ENCODE measurements at regions not wholly inside any gene's neighbourhood (a gene's known extent, or its start where the extent isn't known, plus 50 kb on each side); places are given as distances from the start of the nearest gene placed in this dataset.
"Not testable (repeated sequence)": the region's sequence is repeated elsewhere in the genome, so short reads cannot be mapped to it uniquely, and the experiment has no call there.

DNA sequence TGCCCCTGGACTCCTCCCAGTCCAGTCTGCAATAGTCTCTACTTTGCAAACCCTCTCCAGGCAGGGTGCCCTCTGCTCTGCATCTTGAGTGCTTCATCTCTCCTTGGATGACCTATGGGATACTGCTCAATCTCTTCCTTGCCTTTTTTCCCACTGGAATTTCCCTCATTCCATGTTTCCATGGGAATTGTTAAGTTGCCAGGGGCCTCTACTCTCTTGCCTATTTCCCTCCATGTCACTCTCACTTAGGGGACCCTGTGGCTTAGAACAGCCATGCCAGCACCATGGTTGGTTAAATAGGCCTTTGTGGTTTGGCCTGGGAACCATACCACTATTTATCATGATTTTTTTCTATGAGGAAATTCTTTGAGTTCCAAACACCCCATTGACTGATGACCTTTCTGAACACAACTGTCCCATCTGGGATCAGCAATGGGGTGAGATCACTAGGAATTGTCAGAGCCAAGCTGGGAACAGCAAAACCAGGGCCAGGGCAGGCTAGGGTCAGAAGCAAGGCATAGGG is 91.4 kb upstream of the RBMS1 start:
- DNase-seq, result no peak

DNA sequence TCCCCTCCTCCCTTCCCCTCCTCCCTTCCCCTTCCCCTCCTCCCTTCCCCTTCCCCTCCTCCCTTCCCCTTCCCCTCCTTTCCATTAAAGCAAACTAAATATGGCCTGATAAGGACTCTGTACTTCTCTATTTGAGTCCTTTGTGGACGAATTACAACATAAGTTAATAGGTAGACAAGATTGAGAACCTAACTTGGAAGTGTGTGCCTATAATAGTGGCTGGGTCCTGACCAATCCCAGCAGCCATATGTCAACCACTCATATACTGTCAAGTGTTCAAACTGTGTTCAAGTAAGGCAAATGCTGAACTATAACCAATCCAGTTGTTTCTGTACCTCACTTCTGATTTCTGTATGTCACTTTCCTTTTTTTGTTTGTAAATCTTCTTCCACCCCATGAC is 97.1 kb upstream of the RBMS1 start:
- DNase-seq, result no peak

DNA sequence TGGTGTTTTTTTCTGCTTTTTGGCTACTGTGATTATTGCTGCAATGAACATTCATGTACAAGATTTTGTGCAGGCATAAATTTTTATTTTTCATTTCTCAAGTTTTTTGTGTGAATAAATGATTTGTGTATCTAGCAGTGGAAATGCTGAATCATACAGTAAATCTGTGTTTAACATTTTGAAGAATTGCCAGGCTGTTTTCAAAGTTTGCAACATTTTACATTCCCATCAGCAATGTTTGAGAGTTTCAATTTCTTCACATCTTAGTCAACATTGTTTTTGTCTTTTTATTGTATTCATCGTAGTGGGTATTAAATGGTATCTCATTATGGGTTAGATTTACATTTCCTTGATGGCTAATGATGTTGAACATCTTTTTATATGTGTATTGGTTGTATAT is 98.8 kb upstream of the RBMS1 start:
- DNase-seq, result no peak

DNA sequence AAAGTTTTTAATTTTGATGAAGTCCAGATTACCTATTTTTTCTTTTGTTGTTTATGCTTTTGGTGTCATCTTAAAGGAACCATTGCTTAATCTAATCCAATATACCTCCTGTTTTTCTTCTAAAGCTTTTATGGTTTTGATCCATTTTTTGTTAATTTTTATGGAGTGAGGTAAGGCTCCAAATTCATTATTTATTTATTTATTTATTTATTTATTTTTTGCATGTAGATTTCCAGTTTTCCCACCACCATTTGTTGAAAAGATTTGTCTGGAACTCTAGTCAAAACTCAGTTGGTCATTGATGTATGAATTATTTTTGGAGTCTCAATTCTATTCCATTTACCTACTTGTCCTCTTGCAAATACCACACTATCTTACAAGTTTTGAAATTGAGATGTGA is 99.4 kb upstream of the RBMS1 start:
- DNase-seq, result no peak

DNA sequence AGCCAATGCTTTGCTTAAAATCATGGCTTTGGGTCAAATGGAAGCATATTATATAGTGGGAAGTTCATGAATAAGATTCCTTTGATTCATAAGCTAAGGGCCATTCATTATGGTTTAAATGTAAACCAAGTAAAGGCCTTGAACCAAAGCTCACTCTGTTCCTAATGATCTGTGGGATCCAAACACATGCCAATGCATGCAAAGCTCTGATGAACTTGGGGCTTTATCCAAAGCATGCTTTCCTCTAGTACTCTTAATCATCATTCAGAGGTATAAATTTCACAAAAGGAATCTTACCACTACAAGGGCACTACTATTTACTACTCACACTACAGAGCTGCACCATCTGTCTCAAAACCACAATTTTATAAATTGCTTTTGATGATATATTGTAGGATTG is 102.8 kb upstream of the RBMS1 start:
- no peak for DNase-seq

DNA sequence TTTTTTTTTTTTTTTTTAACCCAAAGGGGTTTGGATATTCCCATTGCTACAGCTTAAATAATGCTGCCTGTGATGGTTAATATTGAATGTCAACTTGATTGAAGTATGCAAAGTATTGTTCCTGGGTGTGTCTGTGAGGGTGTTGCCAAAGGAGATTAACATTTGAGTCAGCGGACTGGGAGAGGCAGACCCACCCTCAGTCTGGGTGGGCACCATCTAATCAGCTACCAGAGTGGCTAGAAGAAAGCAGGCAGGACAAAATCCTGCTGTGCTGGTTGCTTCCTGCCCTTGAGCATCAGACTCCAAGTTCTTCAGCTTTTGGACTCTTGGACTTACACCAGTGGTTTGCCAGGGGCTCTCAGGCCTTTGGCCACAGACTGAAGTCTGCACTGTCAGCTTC is 106.8 kb upstream of the RBMS1 start:
- DNase-seq, result not testable (repeated sequence)

DNA sequence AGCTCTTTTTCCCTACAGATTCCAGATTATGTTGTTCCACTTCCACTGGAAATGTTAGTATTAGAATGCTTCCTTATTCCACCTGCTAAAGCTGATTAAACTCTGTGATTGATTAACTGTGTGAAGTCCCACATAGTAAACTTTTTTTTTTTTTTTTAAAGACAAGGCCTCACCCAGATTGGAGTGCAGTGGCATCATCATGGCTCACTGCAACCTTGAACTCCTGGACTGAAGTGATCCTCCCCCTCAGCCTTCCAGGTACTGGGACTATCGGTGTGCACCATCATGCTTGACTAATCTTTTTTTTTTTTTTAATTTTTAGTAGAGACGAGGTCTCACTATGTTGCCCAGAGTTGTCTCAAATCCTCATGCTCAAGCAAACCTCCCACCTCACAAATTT is 108.5 kb upstream of the RBMS1 start:
- no peak for DNase-seq

DNA sequence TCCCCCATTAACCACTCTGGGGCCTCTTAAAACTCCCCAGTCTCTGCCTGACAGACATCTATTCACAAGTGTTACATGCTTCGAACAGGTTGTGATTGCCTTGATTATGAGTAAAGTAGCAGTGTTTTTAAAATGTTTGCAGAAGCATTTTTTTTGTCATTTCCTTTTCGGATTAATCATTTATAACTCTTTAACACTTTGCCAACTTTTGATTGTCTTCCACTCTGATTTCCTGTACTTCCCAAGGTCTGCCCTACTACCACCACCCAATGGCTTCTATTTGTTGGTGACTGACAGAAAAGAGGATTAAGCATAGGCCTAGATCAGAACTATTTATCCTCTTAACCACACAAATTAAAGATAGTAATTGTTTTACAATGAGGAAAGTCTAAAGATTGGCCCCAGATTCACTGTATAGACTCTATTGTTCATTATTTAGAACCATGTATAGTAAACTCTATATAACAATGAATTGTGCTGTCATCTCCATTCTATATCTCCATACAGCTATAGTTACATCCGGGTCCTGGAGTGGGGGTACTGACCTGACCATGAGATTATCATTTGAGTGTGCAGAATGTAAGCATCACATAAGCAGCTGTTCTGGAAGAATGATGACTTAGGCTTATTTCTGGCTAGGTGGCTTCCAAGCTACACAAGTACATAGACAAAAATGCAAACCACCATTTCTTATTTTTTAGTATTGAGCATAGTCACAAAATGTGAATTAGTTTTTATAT is 110.3 kb upstream of the RBMS1 start:
- DNase-seq, result no peak

DNA sequence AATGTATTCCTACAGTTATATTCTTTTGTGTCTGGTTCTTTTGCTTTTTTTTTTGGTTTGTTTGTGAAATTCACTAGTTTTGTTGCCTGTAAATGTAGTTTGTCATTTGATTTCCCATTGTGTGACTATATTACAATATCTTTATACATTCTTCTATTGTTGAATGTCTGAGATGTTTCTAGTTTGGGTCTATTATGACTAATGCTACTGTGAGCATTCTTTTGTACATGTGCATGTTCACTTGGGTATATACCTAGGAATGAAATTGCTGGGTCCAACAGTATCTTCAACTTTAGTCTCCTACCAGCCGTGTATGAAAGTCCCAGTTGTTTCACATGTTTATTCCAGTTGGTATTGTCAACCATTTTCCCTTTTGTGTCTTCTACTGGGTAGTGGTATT is 112.7 kb upstream of the RBMS1 start:
- no peak for DNase-seq

DNA sequence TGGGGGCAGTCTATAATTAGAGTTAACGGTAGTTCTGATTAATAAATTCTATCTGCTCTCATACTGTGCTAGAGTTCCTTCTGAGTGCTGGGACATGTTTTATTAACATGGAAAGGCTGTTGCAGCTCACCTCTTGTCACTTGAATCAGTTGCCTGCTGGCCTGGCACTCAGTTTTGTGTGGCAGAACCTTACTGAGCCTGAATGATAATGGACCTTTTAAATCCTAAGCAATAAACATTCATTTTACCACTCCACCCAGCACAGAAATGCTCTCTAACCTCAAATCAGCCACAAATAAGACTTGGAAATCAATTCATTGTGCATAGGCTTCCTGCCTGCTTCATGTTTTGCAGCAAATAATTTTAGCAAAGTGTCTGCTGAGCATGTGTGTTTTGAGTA is 115.0 kb upstream of the RBMS1 start:
- DNase-seq, result no peak

DNA sequence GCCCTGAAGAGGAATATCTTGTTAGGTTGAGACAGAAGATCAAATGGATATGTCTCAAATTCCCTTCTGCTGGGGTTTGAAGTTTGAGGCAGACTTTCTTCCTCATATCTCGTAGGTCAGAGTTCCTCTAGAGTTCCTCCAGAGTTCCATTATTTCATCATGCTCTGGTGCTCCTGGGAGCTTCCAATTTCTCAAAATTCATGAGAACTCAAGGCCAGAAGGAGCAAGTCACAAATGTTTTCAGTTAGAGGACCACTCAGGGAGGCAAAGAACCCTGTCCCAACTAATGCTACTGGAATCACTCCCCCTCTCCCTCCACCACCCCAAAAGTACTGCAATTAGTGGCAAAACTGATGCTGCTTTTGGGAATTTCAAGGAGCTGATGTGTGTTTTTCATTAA is 115.7 kb upstream of the RBMS1 start:
- no peak for DNase-seq

DNA sequence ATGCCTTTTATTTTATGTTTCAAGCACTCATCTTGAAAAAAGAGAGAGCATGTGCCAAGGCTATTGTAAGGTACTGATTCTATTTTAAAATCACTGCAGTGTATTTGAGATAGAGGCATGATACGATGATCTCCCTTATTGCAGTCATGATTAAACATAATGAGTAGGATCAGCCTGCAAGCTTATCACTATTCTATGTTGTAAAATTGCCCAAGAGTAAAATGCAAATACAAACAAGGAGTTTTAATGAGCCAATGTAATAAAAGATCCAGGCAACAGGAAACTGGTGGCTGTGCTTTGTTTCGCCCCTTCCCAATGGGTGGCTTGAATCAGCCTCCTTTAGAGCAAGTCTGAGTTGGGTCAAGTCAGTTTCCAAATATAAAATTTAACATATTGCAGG is 116.4 kb upstream of the RBMS1 start:
- no peak for DNase-seq

DNA sequence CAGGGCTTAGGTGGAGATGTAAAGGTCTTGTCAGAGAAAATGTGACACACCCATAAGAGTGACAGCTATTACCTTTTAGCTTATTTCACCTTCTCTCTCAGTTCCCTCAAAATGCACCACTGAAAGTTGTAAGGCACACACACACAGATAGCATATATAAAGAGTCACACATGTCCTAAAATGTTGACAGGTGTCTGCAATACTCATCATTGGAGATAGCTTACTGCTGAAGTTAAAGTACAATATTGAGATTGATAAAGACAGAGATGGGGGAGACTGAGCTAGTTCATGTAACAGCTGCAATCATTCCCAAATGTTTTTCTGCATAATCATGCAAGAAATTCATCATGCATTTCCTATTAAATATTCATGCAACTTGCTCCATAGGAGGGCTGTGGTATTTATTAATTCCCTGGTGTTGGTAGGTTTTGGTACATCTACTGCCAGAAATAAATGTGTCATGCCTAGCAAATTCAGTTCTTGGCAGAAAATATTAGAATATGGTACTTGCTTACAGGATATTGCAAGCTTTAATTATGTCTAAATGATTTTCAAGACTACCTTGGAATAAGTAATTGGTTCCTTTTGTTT is 118.8 kb upstream of the RBMS1 start:
- no peak for DNase-seq

DNA sequence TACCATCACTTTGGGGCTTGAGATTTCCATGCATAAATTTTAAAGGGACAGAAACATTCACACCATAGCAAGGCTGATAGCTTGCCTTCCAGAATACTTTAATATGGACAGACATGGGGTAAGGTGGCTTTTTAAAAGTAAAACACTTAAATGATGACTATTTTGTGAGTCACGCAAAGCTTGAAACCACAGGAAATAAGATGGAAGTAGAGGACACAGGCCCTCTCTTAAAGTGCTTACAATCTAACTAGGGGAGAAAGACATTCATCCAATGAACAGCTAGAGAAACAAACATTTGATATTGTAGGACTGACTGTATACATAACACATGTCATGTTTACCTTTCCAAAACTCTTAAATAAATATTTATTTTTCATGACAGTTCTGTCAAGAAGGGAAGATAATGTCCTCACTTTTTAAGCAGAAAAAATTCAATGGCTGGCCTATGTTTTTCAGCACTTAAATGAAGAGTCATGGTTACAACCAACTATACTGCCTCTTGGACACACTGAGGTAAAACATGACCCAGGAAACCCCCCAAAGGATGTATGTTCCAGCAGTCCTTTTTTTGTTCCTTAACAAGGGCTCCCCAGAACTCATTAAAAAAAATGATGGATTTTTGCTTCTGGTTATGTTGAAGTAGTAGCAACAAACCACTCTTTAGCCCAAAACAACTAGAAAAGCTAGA is 120.0 kb upstream of the RBMS1 start:
- DNase-seq, result no peak

DNA sequence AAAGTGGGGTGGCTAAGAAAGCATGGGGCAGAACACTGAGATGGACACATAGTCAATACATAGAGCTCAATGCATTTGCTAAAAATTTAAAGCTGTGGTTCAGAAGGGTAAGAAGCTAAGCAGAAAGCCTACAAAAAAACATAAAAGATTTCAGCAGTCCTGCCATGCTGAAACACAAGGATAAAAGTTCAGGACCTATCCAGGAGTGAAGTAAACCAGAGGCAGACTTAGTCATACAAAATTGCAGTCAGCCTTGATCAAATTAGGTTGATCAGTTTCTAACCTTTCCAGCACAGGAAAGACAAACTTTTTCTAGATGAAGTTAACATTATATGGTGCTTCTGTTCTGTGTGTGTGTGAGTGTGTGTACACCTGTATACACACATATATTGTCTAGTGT is 120.8 kb upstream of the RBMS1 start:
- DNase-seq, result no peak

DNA sequence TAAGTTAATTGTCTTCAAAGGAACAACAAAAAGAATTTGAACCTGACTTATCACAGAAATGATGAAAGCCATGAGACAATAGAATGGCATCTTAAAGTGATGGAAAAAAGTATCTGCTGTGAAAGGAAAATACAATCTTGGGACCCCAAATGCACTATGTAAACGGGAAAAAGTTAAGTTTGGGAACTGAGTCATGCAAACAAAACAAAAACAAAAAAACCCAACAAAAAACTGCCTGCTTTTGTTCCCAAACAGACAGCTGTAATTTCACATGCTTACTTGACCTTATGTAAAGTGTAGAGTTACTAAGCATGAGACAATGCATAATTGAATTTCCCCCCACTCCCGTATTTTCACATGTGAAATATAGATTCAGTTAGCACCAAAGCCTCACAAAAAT is 122.1 kb upstream of the RBMS1 start:
- no peak for DNase-seq

DNA sequence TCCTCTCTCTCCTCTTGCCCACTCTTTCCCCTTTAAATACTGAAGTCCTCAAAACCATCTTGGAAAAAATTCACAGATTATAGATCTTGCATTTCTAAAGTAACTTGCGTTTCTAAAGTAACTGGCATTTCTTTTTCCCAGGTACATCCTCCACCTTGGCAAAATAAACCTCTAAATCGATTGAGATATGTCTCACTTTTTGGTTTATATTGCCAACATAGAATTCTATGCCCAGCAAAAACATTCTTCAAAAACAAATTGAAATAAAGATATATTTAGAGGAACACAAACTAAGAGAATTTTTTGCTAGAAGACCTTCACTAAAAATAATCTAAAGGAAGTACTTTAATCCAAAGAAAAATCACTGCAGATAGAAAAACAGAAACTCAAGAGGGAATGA is 122.5 kb upstream of the RBMS1 start:
- no peak for DNase-seq

DNA sequence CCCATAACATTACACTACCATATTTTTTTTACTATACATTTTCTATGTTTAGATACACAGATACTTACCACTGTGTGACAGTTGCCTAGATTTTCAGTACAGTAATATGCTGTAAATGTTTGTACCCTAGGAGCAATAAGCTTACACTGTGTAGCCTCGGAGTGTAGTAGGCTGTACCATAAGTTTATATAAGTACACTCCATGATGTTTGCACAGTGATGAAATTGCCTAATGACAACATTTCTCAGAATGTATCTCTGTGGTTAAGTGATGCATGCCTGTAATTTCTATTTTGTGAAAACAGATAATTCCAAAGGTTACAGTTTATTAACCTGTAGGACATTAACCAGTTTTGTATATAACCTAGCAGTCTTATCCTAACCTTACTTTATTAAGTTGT is 128.1 kb upstream of the RBMS1 start:
- no peak for DNase-seq

DNA sequence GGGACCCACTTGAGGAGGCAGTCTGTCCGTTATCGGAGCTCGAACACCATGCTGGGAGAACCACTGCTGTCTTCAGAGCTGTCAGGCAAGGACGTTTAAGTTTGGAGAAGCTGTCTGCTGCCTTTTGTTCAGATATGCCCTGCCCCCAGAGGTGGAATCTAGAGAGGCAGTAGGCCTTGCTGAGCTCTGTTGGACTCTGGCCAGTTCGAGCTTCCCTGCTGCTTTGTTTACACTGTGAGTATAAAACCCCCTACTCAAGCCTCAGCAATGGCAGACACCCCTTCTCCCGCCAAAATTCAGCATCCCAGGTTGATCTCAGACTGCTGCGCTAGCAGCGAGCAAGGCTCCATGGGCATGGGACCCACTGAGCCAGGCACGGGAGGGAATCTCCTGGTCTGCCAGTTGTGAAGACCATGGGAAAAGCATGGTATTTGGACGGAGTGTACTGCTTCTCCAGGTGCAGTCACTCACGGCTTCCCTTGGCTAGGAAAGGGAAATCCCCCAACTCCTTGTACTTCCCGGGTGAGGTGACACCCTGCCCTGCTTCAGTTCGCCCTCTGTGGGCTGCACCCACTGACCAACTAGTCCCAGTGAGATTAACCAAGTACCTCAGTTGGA is 134.5 kb upstream of the RBMS1 start:
- not testable (repeated sequence) for DNase-seq

DNA sequence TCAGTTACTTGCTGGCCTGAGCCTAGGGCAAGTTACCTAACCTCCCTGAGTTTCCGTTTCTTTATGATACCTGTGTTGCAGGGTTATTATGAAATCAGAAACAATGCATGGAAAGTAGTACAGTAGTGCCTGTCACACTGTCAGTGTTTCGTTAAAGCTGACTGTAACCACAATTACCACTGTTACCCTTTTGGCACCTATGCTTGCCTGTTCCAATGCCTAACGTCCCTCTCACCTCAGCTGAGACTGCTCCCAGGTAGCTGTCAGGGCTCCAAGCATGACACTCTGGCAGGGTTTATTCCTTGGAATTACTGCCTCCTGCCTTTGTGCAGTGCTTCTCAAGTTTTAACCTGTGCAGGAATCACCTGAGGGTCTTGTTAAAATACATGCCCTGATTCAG is 135.2 kb upstream of the RBMS1 start:
- DNase-seq, result no peak

DNA sequence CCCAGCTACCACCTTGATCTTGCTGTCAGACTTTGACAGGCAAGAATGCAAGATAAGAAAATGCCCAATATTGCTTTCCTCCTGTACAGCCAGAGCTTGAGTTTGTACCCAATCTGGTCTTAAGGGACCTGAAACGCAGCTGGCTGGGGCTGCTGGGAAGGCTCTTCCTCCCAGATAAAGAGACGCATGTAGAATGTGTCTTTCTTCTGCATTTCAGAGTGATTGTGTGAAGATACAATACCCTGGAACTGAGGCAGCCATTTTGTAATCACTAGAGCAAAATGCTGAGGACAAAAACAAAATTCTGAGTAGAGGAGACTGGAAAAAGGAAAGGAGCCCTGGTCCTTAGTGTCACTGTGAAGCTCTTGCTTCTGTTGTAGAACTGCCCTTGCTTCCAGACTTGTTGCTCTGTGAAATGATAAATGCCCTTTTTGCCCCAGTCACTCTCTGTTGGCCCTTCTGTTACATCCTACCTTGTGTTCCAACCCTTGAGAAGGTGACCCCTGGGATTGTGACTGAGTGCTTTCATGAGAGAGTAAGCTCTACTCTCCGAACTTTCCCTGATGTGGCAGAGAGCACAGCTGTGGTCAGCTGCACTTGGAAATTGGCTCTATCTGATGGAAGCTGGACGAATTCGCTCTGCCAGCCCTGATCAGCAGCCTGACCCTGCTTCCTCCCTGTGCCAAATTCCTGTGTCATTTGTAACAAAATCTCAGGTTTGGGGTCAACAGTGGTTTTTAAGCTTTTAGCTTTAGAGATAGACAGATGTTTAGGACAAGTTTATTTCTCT is 137.4 kb upstream of the RBMS1 start:
- no peak for DNase-seq
